ELF-1 (cell line): ENCODE measurements at regions not wholly inside any gene's neighbourhood (a gene's known extent, or its start where the extent isn't known, plus 50 kb on each side); places are given as distances from the start of the nearest gene placed in this dataset.
"Not testable (repeated sequence)": the region's sequence is repeated elsewhere in the genome, so short reads cannot be mapped to it uniquely, and the experiment has no call there.

Experiments used
- DNase-seq: peaks from one replicate; pipeline ENCODE4 v3.0.0-alpha.2; 2016; ENCODE audit warnings: low read depth, low spot score

DNA sequence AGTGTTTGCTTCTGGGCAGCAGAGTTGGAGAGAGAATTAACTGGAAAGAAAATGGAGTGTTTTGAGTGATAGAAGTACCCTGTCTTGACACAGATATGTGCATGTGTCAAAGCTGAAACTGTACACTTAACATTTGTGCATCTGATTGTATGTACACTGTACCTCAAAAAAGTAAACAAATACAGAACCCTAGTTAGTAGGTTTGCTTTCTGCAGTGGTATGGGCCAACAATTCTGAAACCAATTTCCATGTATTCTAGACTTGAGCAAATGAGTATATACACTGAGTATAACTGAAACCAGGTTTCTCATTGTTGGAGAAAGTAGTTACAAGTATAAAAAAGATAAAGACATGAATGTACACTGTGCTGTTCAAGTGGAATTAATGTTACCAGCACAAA is 52.4 kb downstream of the ELAPOR2 start:
- DNase-seq: no peak

- DNase-seq: no peak
Observed at GRCh38 chr7:87004956-87005355, 54.5 kb downstream of the ELAPOR2 start.

- peak; percentile 53 for DNase-seq
Observed at GRCh38 chr7:87003872-87004798, 55.3 kb downstream of the ELAPOR2 start.

GRCh38 chr7:87001214-87001613 is 58.2 kb downstream of the ELAPOR2 start:
- no peak for DNase-seq

GRCh38 chr7:87000344-87000743 is 59.1 kb downstream of the ELAPOR2 start:
- no peak for DNase-seq

- no peak for DNase-seq
Observed at GRCh38 chr7:86999750-87000149, 59.7 kb downstream of the ELAPOR2 start.

- no peak for DNase-seq
Observed at GRCh38 chr7:86995814-86996213, 63.6 kb downstream of the ELAPOR2 start.

- no peak for DNase-seq
Observed at GRCh38 chr7:86995052-86995725, 64.3 kb downstream of the ELAPOR2 start.

GRCh38 chr7:86991771-86992191 is 67.7 kb downstream of the ELAPOR2 start:
- no peak for DNase-seq

- no peak for DNase-seq
Observed at GRCh38 chr7:86991093-86991769, 68.2 kb downstream of the ELAPOR2 start.

DNA sequence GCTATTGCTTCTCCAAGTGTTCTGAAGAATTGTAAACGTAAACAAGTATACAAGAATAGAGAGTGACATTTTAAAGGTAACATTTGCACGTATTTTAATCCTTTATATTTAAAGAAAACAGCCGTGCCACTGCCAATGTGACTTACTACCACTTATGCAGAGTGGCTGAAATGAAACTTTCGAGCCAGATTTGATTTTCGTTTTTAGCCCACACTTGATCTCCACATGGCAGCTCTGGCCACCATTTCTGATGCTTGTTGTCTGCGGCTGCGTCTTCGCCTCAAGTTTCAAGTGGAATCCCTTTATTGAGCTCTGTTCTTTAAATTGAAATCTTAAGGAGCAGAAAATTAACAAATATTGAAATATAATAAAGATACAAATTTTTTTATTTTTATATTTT is 70.0 kb downstream of the ELAPOR2 start:
- DNase-seq: no peak

DNA sequence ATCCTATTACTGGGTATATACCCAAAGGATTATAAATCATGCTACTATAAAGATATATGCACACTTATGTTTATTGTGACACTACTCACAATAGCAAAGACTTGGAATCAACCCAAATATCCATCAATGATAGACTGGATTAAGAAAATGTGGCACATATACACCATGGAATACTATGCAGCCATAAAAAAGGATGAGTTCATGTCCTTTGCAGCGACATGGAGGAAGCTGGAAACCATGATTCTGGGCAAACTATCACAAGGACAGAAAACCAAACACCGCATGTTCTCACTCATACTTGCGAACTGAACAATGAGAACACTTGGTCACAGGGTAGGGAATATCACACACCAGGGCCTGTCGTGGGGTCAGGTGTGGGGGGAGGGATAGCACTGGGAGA is 71.6 kb downstream of the ELAPOR2 start:
- not testable (repeated sequence) for DNase-seq

GRCh38 chr7:86987358-86987757 is 72.1 kb downstream of the ELAPOR2 start:
- DNase-seq: not testable (repeated sequence)

DNA sequence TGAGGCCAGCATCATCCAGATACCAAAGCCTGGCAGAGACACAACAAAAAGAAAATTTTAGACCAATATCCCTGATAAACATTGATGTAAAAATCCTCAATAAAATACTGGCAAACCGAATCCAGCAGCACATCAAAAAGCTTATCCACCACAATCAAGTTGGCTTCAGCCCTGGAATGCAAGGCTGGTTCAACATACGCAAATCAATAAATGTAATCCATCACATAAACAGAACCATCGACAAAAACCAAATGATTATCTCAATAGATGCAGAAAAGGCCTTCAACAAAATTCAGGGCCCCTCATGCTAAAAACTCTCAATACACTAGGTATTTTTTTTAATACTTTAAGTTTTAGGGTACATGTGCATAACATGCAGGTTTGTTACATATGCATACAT is 74.1 kb downstream of the ELAPOR2 start:
- DNase-seq: not testable (repeated sequence)

DNA sequence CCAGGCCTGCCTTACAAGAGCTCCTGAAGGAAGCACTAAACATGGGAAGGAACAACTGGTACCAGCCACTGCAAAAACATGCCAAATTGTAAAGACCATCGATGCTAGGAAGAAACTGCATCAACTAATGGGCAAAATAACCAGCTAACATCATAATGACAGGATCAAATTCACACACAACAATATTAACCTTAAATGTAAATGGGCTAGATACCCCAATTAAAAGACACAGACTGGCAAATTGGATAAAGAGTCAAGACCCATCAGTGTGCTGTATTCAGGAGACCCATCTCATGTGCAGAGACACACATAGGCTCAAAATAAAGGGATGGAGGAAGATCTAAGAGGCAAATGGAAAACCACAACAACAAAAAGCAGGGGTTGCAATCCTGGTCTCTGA is 75.8 kb downstream of the ELAPOR2 start:
- DNase-seq: not testable (repeated sequence)

- not testable (repeated sequence) for DNase-seq
Observed at GRCh38 chr7:86981937-86982336, 77.5 kb downstream of the ELAPOR2 start.

DNA sequence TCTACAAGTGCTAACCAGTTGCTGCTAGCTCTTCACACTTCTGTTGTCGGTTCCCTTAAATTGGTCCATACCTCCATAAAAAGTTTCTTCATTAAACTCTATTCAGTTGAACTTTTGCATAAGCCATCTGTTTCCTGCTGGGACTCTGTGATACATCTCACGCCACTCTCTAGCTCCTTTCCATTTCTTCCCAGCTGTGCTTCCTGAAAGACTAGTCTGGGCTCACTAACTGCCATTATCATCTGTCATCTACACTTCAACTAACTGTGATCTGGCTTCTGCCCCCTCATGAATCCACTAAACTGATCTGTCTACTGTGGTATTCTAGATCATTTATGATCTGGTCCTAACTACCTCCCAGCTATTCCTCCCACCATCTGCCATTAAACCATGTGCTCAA is 78.3 kb downstream of the ELAPOR2 start:
- no peak for DNase-seq

DNA sequence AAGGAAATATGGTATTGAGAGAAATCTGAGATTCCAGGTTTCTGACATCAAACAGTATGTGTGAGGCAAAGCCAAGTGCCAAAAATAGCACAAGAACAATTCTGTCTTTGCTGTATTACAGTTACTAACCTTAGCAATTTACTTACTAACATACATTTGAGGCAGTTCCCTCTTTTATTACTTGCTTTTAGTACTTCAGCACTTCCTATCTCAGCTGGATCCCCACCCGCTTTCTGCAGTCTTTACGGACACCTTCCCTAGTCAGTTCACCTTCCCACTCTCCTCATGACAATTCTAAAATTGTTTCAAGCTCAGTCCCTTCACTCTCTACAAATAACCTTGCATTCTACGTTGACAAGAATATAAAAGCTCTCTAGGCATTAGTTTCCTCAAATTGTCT is 79.2 kb downstream of the ELAPOR2 start:
- no peak for DNase-seq

DNA sequence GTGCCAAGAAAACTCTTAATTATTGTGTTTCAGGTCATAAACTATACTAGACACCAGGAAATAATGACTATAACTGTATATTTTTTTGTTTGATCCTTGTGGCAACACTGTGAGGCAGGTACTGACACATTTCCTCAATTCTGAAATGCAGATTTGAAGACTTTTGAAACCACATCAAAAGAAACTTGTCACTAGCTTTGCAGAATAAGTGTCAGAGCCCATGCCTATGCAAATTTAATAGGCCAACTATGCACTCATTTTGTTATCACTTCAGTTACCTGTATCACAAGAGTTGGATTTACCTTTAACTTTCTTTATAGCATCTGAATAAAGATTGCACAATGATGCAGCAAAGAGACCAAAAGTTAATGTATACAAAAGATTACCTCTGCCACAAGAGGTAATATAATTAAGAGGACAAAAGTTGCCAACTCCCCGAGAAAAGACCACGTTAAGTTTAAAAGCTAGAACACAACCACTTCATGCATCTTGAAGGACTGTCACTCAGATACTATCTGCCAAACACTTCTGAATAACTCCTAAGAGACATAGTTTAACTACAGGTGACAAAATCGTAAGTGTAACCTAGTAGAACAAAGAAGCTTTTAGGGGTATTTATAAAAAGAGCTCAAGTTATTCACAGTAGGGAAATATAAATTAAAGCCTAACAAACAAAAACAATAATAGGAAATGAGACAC is 80.5 kb downstream of the ELAPOR2 start:
- DNase-seq: no peak

- no peak for DNase-seq
Observed at GRCh38 chr7:86976958-86977357, 82.5 kb downstream of the ELAPOR2 start.

DNA sequence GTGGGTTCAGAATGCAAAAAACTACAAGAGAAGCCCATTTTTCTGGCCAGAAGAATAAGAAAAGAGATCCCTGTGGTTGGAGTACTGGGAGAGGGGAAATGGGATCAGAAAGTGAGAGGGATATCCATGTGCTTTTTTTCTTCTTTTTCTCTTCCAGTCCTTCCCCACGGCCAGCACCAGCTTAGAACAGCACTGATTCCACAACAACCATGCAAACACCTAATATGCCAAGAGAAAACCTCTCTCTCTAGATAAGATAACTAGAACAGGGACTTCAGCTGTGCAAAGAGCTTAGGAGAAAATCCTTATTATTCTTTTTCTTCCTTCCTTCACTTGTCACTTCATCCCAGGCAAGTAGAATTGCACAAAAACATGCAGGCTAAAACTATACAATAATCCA is 83.5 kb downstream of the ELAPOR2 start:
- no peak for DNase-seq

- no peak for DNase-seq
Observed at GRCh38 chr7:86975449-86975848, 84.0 kb downstream of the ELAPOR2 start.
